ENCODE measurements at regions not wholly inside any gene's neighbourhood (a gene's known extent, or its start where the extent isn't known, plus 50 kb on each side); places are given as distances from the start of the nearest gene placed in this dataset.
"Not testable (repeated sequence)": the region's sequence is repeated elsewhere in the genome, so short reads cannot be mapped to it uniquely, and the experiment has no call there.

- DNase-seq (ENCODE audit: low spot score), result no peak
- Mint-ChIP-seq H3K27me3 (ENCODE audit: low read depth) (no peaks in the 10 kb centered on the region), H3K4me1 (no peaks in the 10 kb centered on the region), H3K9me3 (no peaks in the 10 kb centered on the region), H3K36me3 (no peaks in the 10 kb centered on the region), H3K27ac (no peak overlapping the region), H3K4me3 (no peak overlapping the region)
- no peak for ATAC-seq
- CTCF ChIA-PET, result no interaction called here
- POLR2A ChIA-PET, result no interaction called here
- no peak for TF ChIP-seq ATF1 (CRISPR knock-in tag; IDR thresholded peaks at IDR 0.05)
- TF ChIP-seq ZNF263 (CRISPR knock-in tag; IDR thresholded peaks at IDR 0.05; ENCODE audit: low read depth), result no peak
- no peak for TF ChIP-seq TCF7 (CRISPR knock-in tag; IDR thresholded peaks at IDR 0.05; ENCODE audit: low read depth)
Measured at GRCh38 chrX:101785142-101785541, 125.5 kb upstream of the ARMCX2 start.

DNA sequence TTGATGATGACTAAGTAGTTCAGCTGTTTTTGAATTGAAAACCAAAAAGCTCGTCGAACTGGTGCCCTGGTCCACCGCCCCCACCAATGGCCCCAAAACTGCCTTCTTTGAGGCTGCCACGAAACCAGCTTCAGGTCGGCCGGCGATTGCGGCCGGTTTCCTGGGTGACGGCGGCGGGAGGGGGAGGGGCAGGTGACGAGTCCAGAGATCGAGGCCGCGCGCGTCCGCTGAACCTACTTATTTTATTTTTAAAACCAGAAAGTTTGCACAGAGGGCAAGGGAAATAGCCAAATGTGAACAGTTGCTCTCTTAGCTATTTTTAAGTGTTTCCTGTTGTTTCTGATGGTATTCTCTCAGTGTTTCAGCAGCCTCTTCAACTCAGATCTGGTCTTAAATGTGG, 120.8 kb upstream of the ARMCX2 start:
- H3K27me3 Mint-ChIP-seq (ENCODE audit: low read depth); ATAC-seq; H3K4me1 Mint-ChIP-seq; H3K36me3 Mint-ChIP-seq; H3K4me3 Mint-ChIP-seq; CTCF ChIA-PET; H3K27ac Mint-ChIP-seq; H3K9me3 Mint-ChIP-seq; DNase-seq (ENCODE audit: low spot score); POLR2A ChIA-PET: not testable (repeated sequence)

GRCh38 chrX:101774340-101774739, 114.7 kb upstream of the ARMCX2 start:
- ChIA-PET CTCF (no interaction called here), POLR2A (no interaction called here)
- TF ChIP-seq SOX15 (CRISPR knock-in tag; IDR thresholded peaks at IDR 0.05) (no peak), FOXK1 (CRISPR knock-in tag; IDR thresholded peaks at IDR 0.05) (no peak), ELF4 (CRISPR knock-in tag; IDR thresholded peaks at IDR 0.05; ENCODE audit: low read depth) (no peak), TP53 (CRISPR knock-in tag; IDR thresholded peaks at IDR 0.05) (no peak), ZNF263 (CRISPR knock-in tag; IDR thresholded peaks at IDR 0.05; ENCODE audit: low read depth) (no peak), OVOL2 (CRISPR knock-in tag; IDR thresholded peaks at IDR 0.05; ENCODE audit: borderline replicate concordance) (no peak), ZNF317 (CRISPR knock-in tag; IDR thresholded peaks at IDR 0.05; ENCODE audit: borderline replicate concordance, low read depth) (no peak)
- TF ChIP-seq, protein P1, sequence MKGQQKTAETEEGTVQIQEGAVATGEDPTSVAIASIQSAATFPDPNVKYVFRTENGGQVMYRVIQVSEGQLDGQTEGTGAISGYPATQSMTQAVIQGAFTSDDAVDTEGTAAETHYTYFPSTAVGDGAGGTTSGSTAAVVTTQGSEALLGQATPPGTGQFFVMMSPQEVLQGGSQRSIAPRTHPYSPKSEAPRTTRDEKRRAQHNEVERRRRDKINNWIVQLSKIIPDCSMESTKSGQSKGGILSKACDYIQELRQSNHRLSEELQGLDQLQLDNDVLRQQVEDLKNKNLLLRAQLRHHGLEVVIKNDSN (CRISPR knock-in tag; IDR thresholded peaks at IDR 0.05), result no peak
- Mint-ChIP-seq H3K27me3 (ENCODE audit: low read depth) (no peaks in the 10 kb centered on the region), H3K4me3 (no peak overlapping the region), H3K9me3 (no peaks in the 10 kb centered on the region), H3K36me3 (no peaks in the 10 kb centered on the region), H3K27ac (no peak overlapping the region), H3K4me1 (no peaks in the 10 kb centered on the region)
- ATAC-seq (no peak), DNase-seq (ENCODE audit: low spot score) (no peak)

DNA sequence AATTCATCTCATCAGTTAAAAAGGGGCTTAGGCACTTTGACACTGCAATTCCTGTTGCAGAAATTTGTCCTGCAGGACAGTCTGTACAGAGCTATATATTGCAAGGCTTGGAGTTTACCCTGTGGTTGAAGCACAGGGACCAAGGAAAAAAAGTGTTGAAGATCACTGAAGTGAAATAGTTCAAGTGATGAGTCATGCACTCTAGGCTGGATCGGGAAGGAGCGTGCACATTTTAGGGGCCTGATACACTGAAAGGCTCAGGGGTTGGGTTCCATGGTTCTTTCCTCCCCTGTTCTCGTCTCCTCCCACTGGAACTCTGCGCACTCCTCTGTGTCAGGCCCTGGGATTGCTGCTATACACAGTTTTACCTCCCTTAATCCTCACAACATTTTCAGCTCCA, 104.9 kb upstream of the ARMCX2 start:
- ATAC-seq (no peak), DNase-seq (ENCODE audit: low spot score) (no peak)
- ChIA-PET POLR2A (no interaction called here), CTCF (no interaction called here)
- H3K4me1 Mint-ChIP-seq, result peaks cover 5% of the 10 kb centered on the region
- no peaks in the 10 kb centered on the region for H3K27me3 Mint-ChIP-seq (ENCODE audit: low read depth)
- H3K27ac Mint-ChIP-seq, result no peak overlapping the region
- H3K36me3 Mint-ChIP-seq, result no peaks in the 10 kb centered on the region
- no peak overlapping the region for H3K4me3 Mint-ChIP-seq
- no peaks in the 10 kb centered on the region for H3K9me3 Mint-ChIP-seq
- TF ChIP-seq ELF4 (CRISPR knock-in tag; IDR thresholded peaks at IDR 0.05; ENCODE audit: low read depth) (no peak), CREM (CRISPR knock-in tag; IDR thresholded peaks at IDR 0.05) (no peak), NFATC4 (CRISPR knock-in tag; IDR thresholded peaks at IDR 0.05) (no peak), ZNF317 (CRISPR knock-in tag; IDR thresholded peaks at IDR 0.05; ENCODE audit: borderline replicate concordance, low read depth) (no peak), MAX (CRISPR knock-in tag; IDR thresholded peaks at IDR 0.05) (no peak), TEAD4 (CRISPR knock-in tag; IDR thresholded peaks at IDR 0.05) (no peak), NR3C1 (CRISPR knock-in tag; conservative IDR thresholded peaks at IDR 0.05; ENCODE audit: low read depth) (no peak), TCF7 (CRISPR knock-in tag; IDR thresholded peaks at IDR 0.05; ENCODE audit: low read depth) (no peak), ETV6 (CRISPR knock-in tag; IDR thresholded peaks at IDR 0.05) (no peak), HMGA2 (CRISPR knock-in tag; IDR thresholded peaks at IDR 0.05) (no peak), NFE2L1 (CRISPR knock-in tag; IDR thresholded peaks at IDR 0.05) (no peak), ZNF281 (CRISPR knock-in tag; IDR thresholded peaks at IDR 0.05) (no peak), TP53 (CRISPR knock-in tag; IDR thresholded peaks at IDR 0.05) (no peak), FOXJ3 (CRISPR knock-in tag; IDR thresholded peaks at IDR 0.05; ENCODE audit: borderline replicate concordance) (no peak)
- TF ChIP-seq, protein P2, sequence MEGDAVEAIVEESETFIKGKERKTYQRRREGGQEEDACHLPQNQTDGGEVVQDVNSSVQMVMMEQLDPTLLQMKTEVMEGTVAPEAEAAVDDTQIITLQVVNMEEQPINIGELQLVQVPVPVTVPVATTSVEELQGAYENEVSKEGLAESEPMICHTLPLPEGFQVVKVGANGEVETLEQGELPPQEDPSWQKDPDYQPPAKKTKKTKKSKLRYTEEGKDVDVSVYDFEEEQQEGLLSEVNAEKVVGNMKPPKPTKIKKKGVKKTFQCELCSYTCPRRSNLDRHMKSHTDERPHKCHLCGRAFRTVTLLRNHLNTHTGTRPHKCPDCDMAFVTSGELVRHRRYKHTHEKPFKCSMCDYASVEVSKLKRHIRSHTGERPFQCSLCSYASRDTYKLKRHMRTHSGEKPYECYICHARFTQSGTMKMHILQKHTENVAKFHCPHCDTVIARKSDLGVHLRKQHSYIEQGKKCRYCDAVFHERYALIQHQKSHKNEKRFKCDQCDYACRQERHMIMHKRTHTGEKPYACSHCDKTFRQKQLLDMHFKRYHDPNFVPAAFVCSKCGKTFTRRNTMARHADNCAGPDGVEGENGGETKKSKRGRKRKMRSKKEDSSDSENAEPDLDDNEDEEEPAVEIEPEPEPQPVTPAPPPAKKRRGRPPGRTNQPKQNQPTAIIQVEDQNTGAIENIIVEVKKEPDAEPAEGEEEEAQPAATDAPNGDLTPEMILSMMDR (IDR thresholded peaks at IDR 0.05), result no peak
- TF ChIP-seq, protein P3, sequence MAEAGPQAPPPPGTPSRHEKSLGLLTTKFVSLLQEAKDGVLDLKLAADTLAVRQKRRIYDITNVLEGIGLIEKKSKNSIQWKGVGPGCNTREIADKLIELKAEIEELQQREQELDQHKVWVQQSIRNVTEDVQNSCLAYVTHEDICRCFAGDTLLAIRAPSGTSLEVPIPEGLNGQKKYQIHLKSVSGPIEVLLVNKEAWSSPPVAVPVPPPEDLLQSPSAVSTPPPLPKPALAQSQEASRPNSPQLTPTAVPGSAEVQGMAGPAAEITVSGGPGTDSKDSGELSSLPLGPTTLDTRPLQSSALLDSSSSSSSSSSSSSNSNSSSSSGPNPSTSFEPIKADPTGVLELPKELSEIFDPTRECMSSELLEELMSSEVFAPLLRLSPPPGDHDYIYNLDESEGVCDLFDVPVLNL (CRISPR knock-in tag; IDR thresholded peaks at IDR 0.05; ENCODE audit: borderline replicate concordance, low read depth), result no peak
- TF ChIP-seq, protein P4, sequence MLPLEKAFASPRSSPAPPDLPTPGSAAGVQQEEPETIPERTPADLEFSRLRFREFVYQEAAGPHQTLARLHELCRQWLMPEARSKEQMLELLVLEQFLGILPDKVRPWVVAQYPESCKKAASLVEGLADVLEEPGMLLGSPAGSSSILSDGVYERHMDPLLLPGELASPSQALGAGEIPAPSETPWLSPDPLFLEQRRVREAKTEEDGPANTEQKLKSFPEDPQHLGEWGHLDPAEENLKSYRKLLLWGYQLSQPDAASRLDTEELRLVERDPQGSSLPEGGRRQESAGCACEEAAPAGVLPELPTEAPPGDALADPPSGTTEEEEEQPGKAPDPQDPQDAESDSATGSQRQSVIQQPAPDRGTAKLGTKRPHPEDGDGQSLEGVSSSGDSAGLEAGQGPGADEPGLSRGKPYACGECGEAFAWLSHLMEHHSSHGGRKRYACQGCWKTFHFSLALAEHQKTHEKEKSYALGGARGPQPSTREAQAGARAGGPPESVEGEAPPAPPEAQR (CRISPR knock-in tag; IDR thresholded peaks at IDR 0.05), result no peak
